NCI-H2227 treated with DMSO at 0.1 percent for 48 hours (cell line): ENCODE measurements at regions not wholly inside any gene's neighbourhood (a gene's known extent, or its start where the extent isn't known, plus 50 kb on each side); places are given as distances from the start of the nearest gene placed in this dataset.
"Not testable (repeated sequence)": the region's sequence is repeated elsewhere in the genome, so short reads cannot be mapped to it uniquely, and the experiment has no call there.

Source experiments
- DNase-seq: peaks from one replicate; lab custom pipeline; 2025; lab: John Stamatoyannopoulos, UW

GRCh38 chr12:67842124-67842523 is 147.1 kb upstream of the IFNG-AS1 start:
- no peak for DNase-seq

GRCh38 chr12:67843257-67843656 is 146.0 kb upstream of the IFNG-AS1 start:
- no peak for DNase-seq

- DNase-seq = no peak
Observed at GRCh38 chr12:67852701-67853100, 136.5 kb upstream of the IFNG-AS1 start.

- no peak for DNase-seq
Observed at GRCh38 chr12:67853204-67853603, 136.0 kb upstream of the IFNG-AS1 start.

- no peak for DNase-seq
Observed at GRCh38 chr12:67854351-67854750, 134.9 kb upstream of the IFNG-AS1 start.

- no peak for DNase-seq
Observed at GRCh38 chr12:67855103-67855502, 134.1 kb upstream of the IFNG-AS1 start.

GRCh38 chr12:67871231-67871630 is 118.0 kb upstream of the IFNG-AS1 start:
- no peak for DNase-seq

GRCh38 chr12:67873355-67873754 is 115.9 kb upstream of the IFNG-AS1 start:
- DNase-seq = no peak

- DNase-seq = no peak
Observed at GRCh38 chr12:67876305-67876915, 112.8 kb upstream of the IFNG-AS1 start.

GRCh38 chr12:67877727-67878126 is 111.5 kb upstream of the IFNG-AS1 start:
- no peak for DNase-seq

- DNase-seq = no peak
Observed at GRCh38 chr12:67879937-67880336, 109.3 kb upstream of the IFNG-AS1 start.

GRCh38 chr12:67881565-67881964 is 107.7 kb upstream of the IFNG-AS1 start:
- no peak for DNase-seq

- no peak for DNase-seq
Observed at GRCh38 chr12:67884596-67884995, 104.7 kb upstream of the IFNG-AS1 start.

- no peak for DNase-seq
Observed at GRCh38 chr12:67885375-67886169, 103.7 kb upstream of the IFNG-AS1 start.

- no peak for DNase-seq
Observed at GRCh38 chr12:67887065-67887464, 102.2 kb upstream of the IFNG-AS1 start.

GRCh38 chr12:67889931-67890330 is 99.3 kb upstream of the IFNG-AS1 start:
- DNase-seq = no peak

GRCh38 chr12:67890726-67891258 is 98.5 kb upstream of the IFNG-AS1 start:
- DNase-seq = no peak

- no peak for DNase-seq
Observed at GRCh38 chr12:67891596-67891995, 97.7 kb upstream of the IFNG-AS1 start.

- no peak for DNase-seq
Observed at GRCh38 chr12:67892259-67893021, 96.8 kb upstream of the IFNG-AS1 start.

- DNase-seq = no peak
Observed at GRCh38 chr12:67893022-67893580, 96.1 kb upstream of the IFNG-AS1 start.

- DNase-seq = not testable (repeated sequence)
Observed at GRCh38 chr12:67900418-67900817, 88.8 kb upstream of the IFNG-AS1 start.

- no peak for DNase-seq
Observed at GRCh38 chr12:67909091-67909531, 80.1 kb upstream of the IFNG-AS1 start.
